GM19395 (cell line): ENCODE measurements at regions not wholly inside any gene's neighbourhood (a gene's known extent, or its start where the extent isn't known, plus 50 kb on each side); places are given as distances from the start of the nearest gene placed in this dataset.
"Not testable (repeated sequence)": the region's sequence is repeated elsewhere in the genome, so short reads cannot be mapped to it uniquely, and the experiment has no call there.

Experiments used
- ATAC-seq: cut with Tn5 transposase; IDR thresholded peaks from one replicate; pipeline ENCODE4 v1.9.1; 2021; ENCODE audit warnings: mild to moderate bottlenecking, moderate library complexity; ENCODE audit not compliant: unreplicated experiment

DNA sequence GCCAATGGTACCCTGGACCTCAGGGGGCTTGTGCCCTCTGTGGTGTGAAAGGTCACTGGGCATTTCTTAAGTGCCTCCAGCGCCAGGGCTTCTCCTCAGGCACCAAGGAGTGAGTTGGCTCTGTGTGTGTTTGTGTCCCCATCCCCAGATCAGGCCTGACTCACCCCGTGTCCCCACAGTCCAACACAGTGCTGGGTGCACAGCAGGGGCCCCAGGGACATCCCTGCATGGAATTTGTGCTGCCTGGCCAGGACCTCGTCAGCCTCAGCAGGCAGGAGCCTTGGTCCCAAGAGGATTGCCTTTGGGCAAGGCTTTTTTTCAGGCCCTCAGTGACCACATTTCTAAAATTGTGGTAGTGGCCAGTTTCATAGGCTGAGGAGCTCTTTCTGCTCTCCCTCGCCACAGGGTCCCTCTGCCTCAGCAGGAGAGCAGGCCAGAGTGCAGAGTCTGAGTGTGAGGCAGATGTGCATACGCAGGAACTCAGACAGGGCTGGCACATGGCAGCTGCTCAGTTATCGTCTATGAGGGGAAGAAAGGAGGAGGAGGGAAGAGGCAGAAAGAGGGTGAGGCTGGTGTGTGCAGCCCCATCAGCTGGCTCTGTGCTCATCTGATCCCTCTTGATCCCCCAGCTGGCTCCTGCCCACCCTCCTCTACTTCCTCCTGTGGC lies 215.6 kb downstream of the RPLP1 start:
- ATAC-seq = no peak

DNA sequence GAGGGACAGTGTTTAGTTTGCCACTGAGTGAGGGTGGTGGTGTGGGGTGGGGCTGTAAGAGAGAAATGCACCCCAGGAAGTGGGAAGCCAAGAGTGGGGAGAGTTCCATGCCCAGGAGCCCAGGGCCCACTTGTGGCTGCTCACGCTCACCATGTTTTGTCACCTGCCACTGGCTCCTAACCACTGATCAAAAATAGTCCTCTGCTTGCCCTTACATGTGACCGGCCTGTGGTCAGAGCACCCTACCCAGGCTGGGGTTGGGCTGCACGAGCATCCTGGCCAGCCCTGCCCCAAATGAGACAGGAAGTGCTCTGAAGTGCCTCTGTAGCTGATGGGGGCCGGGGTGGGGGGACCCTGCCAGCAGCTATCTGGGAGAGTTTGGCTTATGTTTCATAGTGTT lies 216.3 kb downstream of the RPLP1 start:
- peak; percentile 52 for ATAC-seq

DNA sequence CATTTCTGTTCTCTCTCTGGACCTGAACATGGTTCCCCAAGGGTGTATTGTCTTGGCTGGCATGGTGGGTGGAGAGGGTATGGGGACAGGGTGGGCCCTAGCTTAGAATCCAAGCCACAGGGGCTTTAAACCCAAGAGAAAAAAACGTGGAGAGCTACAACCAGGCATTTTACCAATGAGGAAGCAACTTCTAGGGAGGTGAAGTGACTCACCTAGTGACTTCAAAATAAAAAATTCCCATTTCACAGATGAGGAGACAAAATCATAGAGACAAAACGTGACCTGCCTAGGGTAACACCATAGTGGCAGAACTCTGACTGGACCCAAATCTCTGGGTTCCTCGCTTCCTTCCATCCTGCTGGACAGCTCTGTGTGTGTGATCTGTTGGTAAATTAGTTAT lies 216.8 kb downstream of the RPLP1 start:
- ATAC-seq = peak; percentile 2

DNA sequence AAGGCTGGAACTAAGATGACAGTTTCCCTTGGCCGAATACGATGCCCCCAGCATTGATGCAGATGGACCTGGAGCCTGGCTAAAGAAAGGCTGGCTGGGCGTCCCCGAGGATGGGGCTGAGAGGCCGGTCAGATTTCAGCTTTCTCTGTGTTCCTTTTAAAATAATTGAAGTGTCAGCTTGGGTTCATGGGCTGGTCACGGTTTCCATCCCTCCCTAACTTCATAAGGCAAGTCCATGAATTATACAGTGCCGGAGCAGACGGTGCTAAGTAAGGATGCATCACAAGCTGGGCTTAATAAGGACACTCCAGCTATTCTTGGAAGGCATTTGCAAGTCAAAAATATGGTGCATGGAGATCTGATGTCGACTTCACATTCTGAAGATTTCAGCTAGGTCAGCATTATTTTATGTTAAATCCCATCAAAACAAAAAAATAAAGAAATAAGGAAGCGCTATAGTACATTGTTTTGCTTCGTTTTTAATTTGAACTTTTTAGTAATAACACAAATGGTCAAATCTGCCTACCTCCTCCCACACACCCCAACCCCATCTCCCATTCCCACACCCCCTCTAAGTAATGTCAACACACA lies 220.8 kb downstream of the RPLP1 start:
- ATAC-seq = no peak

DNA sequence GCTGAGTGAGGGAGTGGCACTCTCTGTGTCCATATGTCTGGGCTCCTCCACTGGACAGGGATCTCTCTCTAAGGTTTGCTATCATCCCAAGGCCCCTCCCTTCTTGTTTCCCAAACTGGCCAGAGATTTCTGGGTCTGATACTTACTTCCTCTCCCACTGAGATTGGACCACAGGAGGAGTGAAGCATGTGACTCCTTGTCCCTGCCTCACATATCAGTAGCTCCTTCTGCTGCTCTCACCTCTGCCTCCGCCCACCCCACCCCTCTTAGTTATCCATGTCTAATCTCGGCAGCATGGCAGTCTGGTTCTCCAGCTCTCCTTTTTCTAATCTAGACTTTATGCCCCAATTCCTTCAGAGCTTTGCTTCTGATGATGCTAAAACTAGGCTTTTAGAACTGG lies 223.1 kb downstream of the RPLP1 start:
- ATAC-seq = no peak

DNA sequence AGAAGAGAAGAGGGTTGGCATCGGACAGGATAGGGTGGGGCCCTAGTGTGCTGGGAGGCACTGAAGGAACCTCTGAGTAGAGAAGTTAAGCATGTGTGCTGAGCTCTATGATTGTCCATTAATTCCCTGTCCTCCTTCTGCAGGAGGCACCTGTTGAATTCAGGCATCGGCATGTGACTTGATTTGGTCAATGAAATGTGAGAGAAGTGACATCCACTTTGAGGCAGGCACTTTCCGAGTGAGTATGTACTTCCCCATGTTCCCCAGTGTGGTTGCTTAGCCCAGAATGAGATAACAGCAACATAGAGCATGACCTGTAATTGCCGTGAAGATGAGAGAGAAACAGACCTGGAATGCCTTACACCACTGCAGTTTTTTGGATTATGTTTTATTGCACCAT lies 224.8 kb downstream of the RPLP1 start:
- no peak for ATAC-seq

DNA sequence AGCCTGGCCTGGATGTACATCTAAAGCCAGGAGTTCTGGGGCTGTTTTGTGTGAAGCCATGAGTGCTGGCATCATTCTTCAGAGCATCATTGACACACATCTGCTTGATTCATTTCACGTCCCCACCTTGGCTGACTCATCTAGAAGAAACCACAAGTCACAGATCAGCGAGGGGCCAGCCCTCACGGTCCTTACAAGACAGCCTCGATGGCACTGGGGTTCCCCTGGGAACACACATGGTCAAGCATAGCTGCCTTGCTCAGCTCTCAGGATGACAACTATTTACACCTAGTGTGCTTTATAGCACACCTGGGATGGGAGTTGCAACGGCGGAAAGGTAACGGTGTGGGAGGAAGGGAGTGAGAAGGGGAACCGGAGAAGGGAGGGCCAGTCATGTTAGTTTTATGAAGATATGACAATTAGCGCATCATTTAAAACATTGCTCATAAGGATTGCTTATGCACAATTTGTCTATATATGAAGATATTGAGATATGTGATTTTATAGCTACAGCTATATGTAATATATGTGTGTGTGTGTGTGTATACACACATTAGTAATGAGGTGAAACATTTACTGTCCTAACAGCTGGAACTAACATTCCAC lies 227.1 kb downstream of the RPLP1 start:
- peak; percentile 92 for ATAC-seq

DNA sequence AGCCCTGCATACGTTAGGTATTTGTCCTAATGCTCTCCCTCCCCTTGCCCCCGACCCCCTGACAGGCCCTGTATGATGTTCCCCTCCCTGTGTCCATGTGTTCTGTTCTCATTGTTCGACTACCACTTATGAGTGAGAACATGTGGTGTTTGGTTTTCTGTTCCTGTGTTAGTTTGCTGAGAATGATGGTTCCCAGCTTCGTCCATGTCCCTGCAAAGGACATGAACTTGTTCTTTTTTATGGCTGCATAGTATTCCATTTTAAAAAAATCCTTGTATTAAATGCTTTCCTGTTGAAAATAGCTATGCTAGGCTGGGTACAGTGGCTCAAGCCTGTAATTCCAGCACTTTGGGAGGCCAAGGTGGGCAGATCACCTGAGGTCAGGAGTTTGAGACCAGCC lies 232.2 kb downstream of the RPLP1 start:
- not testable (repeated sequence) for ATAC-seq

DNA sequence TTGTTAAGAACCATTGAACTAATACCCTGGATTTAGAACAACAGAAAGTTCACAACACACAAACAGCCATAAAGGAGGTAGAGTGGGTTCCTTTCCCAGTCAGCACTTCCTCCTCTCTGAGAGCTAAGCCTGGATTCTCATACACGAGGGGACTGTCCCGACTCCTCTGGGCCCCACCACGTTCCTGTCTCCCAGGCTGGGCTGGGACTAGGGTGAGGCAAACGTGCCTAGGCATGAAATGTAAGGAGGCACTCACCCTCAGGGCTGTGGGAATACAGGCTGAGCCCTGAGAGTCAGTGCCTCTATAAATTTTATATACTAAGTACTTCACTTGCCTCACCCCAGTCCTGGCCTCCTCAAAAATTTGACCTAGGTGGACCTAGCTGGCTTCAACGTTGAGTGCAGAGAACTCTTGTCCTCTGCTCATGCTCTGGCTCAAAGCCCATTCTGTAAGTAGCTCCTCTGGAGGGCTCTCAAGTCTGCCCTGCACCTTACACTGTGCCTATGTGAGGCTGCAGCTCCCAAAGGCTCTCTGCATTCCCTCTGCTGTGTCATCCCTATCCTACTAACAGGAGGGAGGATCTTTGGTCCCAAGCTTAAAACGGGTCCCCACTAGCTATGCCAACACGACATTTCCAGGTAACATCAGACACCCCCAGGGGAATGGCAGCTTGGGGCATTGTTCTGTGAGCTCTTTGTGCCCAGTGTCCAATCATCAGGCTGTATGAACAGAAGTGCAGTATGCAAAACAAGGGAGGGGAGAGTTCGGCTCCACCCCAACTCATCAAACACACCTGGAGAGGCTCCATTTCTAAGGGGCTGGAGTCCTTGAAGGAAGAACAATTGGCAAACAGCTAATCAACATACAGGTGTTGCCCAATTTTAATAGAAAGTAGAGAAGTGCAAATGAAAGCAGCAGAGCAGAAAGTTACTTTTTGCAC lies 233.2 kb downstream of the RPLP1 start:
- ATAC-seq = no peak

DNA sequence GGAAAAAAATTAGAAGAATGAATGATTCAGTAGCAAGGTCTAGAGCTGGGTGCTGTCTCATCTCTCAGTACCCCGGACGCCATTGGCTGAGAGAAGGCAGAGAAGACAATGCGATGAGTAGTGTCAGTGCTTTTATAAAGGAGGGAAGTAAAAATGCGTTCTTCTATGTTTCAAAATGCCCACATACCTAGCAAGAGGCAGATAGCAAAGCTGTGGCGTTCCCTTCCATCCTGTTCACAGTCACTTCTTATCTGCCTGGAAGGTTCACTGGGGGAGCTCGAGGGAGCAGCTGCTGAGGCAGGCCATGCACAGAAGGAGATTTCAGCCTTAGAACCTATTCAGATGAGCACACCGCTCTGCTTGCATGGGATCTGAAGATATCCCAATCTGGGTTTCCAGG lies 234.0 kb downstream of the RPLP1 start:
- ATAC-seq = no peak

DNA sequence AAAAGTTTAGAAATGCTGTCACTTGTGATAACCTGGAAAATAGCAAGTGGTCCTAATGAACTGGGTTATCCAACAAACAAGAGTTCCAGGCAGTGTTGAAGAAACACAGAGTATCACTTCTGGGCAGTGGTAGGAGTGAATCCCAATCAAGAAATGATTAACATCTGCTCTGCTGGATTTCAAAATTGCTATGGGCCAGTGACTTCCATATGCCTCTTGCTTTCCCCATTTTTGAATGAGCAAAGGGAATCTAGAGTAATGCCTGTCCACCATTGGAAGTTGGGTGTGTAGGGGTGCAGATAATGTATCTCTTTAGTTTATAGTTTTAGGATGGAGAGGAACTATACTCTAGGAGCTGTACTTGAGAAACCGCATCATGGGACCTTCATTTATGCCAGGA lies 236.5 kb downstream of the RPLP1 start:
- ATAC-seq = no peak

DNA sequence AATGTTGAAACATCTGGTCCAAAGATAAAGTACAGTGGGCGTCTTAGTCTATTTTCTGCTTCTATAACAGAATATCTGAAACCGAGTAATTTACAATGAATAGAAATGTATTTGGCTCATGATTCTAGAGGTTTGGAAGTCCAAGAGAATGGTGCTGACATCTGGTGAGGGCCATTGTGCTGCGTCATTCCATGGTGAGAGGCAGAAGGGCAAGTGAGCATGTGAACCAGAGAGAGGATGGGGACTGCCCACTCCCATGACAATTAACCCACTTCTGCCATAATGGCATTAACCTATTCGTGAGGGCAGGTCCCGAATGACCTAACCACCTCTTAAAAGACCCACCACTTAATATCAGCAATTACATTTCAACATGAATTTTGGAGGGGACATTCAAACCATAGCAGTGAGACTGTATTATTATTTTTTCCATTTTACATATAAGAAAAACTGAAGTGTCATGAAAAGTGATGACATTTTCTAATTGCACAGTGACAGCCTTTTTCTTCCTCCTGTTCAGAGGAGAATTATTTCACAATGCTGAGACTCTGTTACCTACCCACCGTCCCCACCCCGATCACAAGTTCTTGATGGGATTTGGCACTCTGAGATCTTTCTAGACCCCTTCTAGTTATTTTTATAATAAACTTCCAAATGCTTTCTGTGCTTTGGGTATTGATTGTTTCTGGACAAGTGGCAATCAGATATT lies 238.8 kb downstream of the RPLP1 start:
- no peak for ATAC-seq

DNA sequence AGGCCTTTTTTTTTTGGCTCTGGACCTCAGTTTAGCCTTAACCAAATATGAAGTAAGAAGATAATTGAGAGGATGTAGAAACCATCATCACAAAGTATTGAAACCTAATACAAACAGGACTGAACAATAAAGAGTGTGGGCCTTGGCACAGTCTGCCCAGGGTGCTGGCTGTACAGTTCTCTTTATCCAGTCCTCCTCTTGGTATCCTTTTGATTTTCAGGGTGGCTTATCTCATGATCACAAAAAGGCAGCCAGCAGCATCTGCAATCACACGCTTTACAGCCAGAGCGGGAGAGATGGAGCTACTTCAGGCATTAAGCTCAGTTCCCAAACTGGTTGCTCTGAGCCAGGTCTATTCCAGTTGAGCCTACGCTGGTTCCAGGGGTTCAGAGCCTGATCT lies 239.7 kb downstream of the RPLP1 start:
- no peak for ATAC-seq

DNA sequence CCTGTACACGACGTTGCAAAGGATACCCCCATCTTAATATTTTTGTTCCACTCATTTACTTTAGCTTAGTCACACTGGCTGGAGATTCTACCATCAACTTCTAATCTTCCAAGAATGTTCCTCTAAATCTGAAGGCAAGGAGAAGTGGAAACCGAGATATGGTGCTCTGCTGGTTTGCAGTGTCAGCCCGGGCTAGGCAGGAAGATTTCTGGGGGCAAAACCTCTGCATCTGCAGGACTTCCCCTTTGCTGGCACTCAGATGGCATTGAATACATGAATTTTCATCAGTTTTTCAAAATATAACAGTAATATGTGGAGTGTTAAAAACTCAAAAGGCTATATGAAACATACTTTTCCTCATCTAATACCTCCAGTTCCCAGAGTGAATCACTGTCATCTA lies 240.4 kb downstream of the RPLP1 start:
- ATAC-seq = no peak

DNA sequence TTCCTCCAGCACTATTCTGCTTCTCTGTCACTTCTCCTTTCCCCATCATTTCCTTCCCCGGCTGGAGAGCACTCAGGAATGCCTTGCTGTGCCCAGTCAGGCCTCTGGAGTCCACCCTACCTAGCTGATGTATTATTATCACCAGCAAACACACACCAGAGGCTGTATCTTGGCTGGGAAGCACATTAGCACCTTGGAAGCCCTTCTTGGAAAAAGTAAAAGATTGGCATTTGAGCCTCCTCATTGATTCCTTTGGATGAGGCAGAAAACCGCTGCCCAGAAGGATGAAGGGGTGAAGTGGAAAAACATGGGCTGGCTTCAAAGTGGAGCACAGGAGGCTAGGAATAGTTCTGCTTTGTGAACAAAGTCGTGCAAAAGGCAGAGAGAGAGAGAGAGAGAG lies 244.3 kb downstream of the RPLP1 start:
- ATAC-seq = no peak

DNA sequence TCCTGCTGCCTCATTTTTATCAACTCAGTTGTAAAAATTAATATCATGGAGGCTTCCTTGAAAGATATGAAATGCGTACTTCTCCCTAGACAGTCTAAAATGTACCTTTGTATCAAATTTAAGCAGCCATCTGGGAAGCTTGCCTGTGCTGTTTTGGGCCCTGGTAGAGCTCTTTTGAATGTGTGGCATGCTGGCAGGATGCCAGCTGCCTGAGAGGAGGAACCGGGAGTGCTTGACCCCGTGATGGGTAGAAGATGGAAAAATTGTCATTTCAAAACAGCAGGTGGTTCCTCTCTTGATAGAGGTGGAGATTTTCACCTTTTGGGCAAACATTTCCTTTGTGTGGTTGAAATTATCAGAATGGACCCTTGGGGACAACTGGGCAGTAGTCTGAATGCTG lies 245.3 kb downstream of the RPLP1 start:
- ATAC-seq = no peak

DNA sequence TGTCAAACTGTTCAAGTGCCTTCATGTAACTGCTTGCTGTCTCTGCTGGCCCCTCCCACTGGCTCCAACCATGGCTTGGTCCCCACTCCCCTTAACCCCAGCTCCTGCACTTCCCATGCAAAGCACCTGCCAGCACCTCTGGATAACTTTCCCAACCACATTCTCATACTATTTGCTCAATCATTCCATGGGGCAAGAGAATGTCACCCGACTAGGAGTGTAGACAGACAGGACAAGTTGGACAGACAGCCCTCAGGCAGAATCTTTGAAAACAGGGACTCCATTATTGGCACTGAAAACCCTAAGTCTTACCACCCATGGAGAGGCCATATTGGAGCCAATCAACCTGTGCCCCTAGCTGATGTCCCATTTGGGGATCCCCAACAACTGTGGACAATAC lies 246.5 kb downstream of the RPLP1 start:
- ATAC-seq = no peak

DNA sequence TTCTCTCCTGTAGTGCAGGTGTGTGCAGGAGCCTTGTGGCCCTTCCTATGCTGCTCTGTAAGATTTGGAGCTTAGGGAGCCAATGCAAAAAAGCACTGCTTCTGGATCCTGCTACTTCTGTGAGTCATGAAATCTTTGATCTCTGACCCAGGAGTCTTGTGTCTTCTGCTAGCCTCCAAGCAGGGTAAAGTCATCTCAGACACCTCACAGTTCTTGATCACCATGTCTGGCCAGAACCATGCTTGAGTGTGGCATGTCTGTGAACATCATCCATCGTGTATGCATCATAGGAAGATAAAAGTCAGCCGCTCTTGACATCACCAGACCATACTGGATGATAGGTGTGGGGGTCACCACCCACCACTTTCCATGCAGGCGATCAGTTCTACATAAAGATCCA lies 247.8 kb downstream of the RPLP1 start:
- no peak for ATAC-seq

DNA sequence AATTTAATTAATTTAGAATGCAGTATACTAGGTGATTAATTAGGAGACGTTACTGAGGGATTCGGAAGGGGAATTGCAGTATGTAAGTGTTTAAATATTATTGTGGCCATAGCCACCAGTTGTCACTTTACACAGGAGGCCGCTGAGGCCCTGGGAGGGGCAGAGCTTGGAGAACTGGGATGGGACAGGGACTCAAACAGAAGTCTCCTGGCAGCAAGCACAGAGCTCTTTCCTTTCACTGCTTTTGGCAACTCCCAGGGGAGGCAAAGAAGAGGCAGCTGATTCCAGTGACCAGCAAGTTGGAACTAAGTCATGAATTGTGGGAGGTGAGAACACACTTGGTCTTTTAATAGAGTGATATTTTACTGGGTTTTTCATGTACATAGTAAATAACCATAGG lies 248.6 kb downstream of the RPLP1 start:
- ATAC-seq = no peak

DNA sequence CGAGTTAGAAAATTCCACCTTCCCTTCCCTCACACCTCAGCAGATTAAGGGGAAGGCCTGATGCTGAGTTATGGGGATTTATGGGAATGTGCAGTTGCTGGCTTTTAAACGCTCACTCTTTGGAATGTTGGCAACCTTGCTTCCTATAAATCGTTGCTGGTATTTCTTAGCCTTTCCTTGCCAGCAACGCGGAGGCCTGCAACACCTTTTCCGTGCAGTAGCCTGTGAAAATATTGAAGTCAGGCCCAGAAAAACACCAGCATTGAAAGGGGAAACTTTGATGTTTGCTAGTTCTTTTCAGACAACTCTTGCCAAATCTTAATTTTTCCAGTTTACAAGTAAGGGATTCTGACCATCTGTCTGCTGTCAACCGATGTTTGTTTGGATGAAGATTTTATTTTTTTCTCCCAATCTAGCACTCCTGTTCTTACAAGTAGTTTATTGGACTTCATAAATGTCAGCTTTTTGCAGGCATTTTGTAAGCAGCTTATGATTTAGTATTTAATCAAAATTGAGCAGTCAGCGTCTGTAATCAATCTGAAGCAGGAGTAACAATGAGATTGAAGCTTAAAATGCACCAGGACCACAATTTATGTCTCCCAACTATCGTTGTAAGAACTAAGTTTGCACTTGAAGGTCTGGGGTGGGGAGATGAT lies 251.0 kb downstream of the RPLP1 start:
- no peak for ATAC-seq
